HG03571 (cell line): ENCODE measurements at regions not wholly inside any gene's neighbourhood (a gene's known extent, or its start where the extent isn't known, plus 50 kb on each side); places are given as distances from the start of the nearest gene placed in this dataset.
"Not testable (repeated sequence)": the region's sequence is repeated elsewhere in the genome, so short reads cannot be mapped to it uniquely, and the experiment has no call there.

Experiments
- ATAC-seq: cut with Tn5 transposase; IDR thresholded peaks from one replicate; pipeline ENCODE4 v1.9.1; 2021; ENCODE audit not compliant: unreplicated experiment

GRCh38 chr16:33710696-33711087 is 251.3 kb downstream of the TP53TG3F start:
- not testable (repeated sequence) for ATAC-seq

DNA sequence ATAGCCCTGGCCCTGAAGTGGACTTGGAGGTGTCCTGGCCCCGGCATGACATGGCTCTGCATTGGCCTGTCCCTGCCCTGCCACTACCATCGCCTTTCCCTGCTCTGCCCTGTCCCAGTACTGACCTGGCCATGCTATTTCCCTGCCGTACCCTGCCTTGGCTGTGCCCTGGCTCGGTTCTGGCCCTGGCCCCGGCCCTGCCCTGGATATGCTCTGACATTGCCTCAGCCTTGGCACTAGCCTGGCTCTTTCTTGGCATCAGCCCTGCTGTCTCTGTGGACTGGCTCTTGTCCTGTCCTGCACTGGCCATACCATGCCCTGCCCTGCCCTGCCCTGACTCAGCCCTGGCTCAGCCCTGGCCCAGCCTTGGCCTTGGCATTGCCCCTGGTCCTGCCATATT is 252.2 kb downstream of the TP53TG3F start:
- not testable (repeated sequence) for ATAC-seq

DNA sequence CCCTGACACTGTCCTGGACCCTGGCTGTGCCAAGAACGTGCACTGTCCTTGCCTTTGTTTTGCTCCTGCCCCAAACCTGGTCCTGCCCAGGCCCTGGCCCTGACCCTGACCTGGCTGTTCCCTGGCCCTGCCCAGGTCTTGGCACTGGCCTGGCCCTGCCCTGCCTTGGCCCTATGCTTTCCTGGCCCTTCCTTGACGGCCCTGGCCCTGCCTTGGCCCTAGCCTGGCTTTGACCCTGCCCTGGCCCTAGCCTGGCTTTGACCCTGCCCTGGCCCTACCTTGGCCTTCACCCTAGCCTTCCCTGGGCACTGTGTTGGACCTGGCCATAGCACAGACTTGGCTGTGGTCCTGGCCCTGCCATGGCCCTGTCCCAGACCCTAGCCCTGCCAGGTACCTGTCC is 252.9 kb downstream of the TP53TG3F start:
- not testable (repeated sequence) for ATAC-seq

GRCh38 chr16:33712851-33713709 is 253.7 kb downstream of the TP53TG3F start:
- not testable (repeated sequence) for ATAC-seq

DNA sequence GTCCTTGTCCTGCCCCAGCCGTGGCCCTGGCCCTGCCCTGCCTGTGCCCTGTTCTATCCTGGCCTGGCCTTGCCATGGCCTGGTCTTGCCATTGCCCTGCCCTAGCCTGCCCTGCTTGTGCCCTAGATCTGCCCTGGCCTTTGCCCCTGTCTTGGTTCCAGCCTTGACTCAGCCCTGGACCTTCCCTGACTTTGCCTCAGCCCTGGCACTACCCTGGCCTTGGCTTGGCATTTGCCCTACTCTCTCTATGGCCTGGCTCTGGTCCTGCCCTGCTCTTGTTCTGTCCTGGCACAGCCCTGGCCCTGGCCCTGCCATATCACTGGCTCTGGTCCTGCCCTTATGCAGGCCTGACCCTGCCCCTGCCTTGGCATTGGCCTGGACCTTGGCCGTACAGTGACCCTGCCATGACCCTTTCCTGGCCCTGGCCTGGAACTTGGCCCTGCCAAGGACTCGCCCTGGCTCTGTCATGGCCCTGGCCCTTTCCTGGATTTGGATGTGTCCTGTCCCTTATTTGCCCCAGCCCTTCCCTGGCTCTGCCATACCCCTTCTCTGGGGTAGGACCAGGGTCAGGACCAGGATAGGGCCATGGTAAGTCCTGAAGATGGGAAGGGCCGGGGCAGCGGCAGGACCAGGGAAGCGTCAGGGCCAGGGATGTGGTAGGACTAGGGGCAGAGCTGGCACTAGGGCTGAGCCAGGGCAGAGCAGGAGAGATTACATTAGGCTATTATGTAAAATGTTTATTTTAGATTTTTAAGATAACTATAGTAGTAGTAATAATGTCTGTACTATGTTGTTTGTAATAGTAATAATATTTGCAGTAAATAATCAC is 254.5 kb downstream of the TP53TG3F start:
- not testable (repeated sequence) for ATAC-seq

- ATAC-seq: not testable (repeated sequence)
These were observed 271.8 kb downstream of the TP53TG3F start for GRCh38 chr16:33731167-33731566.

DNA sequence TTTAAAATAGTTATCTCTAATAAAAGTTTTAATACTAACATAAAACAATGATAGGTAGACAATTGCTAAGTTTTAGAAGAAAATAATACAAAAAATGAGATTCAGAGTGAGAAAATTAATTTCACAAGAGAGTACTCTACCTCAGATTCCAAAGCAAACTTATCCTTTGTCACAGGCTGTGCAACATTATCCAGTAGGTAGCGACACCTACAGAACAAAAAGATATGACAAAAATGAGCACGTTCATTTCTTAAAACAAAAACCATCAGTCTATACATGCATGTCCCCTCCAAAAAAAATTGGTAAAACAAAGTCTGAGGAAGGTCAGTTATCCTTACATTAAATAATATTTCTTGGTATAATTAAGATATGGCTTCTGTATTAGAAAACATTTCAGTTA is 275.2 kb downstream of the TP53TG3F start:
- not testable (repeated sequence) for ATAC-seq

- not testable (repeated sequence) for ATAC-seq
These were observed 307.7 kb downstream of the TP53TG3F start for GRCh38 chr16:33766869-33767765.

- ATAC-seq: not testable (repeated sequence)
These were observed 309.3 kb downstream of the TP53TG3F start for GRCh38 chr16:33768710-33769109.

DNA sequence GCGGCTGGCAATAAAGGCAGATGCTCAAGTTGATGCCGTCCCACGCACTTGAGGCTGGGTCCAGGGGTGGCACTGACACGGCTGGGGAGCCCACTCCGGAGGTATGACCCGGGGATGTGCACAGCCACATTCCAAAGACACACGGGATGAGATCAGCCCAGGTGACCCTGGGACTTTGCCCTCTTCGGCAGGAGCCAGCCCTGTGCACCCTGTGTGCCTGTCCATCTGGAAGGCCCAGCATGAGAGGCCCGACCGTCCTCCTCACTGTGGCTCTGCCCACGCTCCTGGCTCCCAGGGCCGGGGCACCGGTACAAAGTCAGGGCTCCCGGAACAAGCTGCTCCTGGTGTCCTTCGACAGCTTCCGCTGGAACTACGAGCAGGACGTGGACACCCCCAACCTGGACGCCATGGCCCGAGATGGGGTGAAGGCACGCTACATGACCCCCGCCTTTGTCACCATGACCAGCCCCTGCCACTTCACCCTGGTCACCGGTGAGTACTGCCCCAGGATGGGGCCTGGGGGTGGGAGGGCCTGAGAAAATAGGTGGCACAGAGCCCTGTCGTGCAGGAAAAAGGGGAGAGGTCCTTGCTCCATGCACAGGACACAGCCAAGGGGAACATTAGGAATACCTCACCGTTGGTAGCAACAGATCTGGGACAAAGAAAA is 309.9 kb downstream of the TP53TG3F start:
- not testable (repeated sequence) for ATAC-seq

DNA sequence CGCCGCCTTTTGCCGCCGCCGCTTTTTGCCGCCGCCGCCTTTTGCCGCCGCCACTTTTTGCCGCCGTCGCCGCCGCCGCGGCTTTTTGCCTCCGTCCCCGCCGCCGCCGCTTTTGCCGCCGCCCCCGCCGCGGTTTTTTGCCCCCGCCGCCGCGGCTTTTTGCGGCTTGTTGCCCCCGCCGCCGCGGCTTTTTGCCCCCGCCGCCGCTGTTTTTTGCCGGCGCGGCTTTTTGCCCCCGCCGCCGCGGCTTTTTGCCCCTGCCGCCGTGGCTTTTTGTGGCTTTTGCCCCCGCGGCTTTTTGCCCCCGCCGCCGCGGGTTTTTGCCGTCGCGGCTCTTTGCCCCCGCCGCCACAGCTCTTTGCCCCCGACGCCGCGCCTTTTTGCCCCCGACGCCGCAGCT is 311.1 kb downstream of the TP53TG3F start:
- not testable (repeated sequence) for ATAC-seq

GRCh38 chr16:33771211-33771610 is 311.8 kb downstream of the TP53TG3F start:
- not testable (repeated sequence) for ATAC-seq

DNA sequence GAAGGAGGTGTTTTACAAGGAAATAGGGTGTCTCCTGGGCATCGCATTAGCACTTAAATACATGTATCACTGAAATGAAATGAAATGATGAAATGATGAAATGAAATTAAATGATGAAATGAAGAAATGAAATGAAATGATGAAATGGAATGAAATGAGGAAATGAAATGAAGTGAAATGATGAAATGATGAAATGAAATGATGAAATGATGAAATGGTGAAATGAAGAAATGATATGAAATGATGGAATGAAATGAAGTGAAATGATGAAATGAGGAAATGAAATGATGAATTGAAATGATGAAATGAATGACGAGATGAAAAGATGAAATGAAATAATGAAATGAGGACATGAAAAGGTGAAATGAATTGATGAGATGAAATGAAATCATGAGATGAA is 314.6 kb downstream of the TP53TG3F start:
- not testable (repeated sequence) for ATAC-seq

- not testable (repeated sequence) for ATAC-seq
These were observed 315.3 kb downstream of the TP53TG3F start for GRCh38 chr16:33774724-33775123.

GRCh38 chr16:33816328-33816944 is 357.0 kb downstream of the TP53TG3F start:
- not testable (repeated sequence) for ATAC-seq

GRCh38 chr16:33824736-33825135 is 365.3 kb downstream of the TP53TG3F start:
- ATAC-seq: not testable (repeated sequence)

DNA sequence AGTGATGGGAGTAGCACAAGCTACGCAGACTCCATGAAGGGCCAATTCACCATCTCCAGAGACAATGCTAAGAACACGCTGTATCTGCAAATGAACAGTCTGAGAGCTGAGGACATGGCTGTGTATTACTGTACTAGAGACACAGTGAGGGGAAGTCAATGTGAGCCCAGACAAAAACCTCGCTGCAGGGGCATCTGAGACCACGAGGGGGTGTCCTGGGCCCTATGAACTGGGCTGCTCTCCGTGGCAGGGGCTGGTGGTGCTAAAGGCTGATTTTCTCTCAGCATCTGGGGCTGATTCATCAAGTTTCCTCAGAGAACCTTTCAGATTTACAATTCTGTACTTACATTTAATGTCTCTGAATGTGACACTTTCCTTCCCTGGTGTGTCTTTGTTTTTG is 368.1 kb downstream of the TP53TG3F start:
- ATAC-seq: not testable (repeated sequence)

DNA sequence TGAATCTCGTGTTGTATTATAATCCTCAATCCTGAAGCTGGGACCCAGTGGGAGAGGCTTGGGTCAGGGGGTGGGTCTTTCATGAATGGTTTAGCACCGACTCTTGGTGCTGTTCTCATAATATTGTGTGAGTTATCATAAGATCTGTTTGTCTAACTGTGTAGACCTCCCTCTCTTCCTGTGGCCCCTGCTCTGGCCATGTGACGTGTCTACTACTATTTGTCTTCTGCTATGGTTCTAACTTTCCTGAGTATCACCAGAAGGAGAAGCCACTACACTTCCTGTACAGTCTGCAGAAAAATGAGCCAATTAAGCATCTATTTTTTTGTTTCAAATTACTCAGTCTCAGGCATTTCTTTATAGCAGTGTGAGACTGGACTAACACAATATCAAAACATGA is 379.7 kb downstream of the TP53TG3F start:
- not testable (repeated sequence) for ATAC-seq

DNA sequence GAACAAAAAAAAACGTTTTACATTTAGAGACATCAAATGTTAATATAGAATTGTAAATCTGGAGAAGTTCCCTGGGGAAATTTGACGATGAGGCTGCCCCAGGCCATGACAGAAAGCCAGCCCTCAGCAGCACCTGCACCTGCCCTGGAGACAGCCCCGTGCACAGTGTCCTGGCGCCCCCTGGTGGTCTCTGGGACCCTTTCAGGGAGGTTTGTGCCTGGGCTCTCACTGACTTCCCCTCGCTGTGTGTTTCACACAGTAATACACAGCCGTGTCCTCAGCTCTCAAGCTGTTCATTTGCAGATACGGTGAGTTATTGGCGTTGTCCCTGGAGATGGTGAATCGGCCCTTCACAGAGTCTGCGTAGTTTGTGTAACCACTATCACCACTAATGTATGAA is 385.1 kb downstream of the TP53TG3F start:
- ATAC-seq: peak; percentile 61
